HL-60 (cell line): ENCODE measurements at regions not wholly inside any gene's neighbourhood (a gene's known extent, or its start where the extent isn't known, plus 50 kb on each side); places are given as distances from the start of the nearest gene placed in this dataset.

Source experiments
- DNase-seq, 2 experiments: peaks; one replicate each; pipeline ENCODE4 v3.0.0-alpha.2; 2010 to 2020; ENCODE audit warnings: low read depth in 1 of 2, low spot score in 1 of 2
- H3K27ac ChIP-seq: fragments of 250-450 bp; sonication (Bioruptor Pico); replicated peaks from 2 replicates; pipeline ENCODE4 v1.5.1; 2020; ENCODE audit warnings: mild to moderate bottlenecking, moderate library complexity
- H3K27me3 ChIP-seq: fragments of 250-450 bp; sonication (Bioruptor Pico); 2 replicates; pipeline ENCODE4 v1.5.1; 2021; ENCODE audit warnings: mild to moderate bottlenecking, moderate library complexity; ENCODE audit not compliant: insufficient read depth, poor library complexity, severe bottlenecking
- H3K4me3 ChIP-seq: replicated peaks from 2 replicates; pipeline ENCODE4 v1.5.1; 2011; ENCODE audit warnings: mild to moderate bottlenecking, control low read depth, low read length; ENCODE audit not compliant: insufficient read depth
- GABPA ChIP-seq: IDR thresholded peaks from 2 replicates; pipeline ENCODE4 v1.6.1; 2012; ENCODE audit warnings: low read depth
- POLR2AphosphoS5 ChIP-seq: IDR thresholded peaks from 2 replicates; pipeline ENCODE4 v1.6.1; 2012; ENCODE audit warnings: low read depth
- SPI1 ChIP-seq: IDR thresholded peaks from 2 replicates; pipeline ENCODE4 v1.6.1; 2012; ENCODE audit warnings: low read depth, mild to moderate bottlenecking, borderline replicate concordance
- TF ChIP-seq, protein P1 (sequence below): IDR thresholded peaks from 2 replicates; pipeline ENCODE4 v1.6.1; 2012; ENCODE audit warnings: low read depth; ENCODE audit not compliant: insufficient replicate concordance
- TF ChIP-seq, protein P2 (sequence below): IDR thresholded peaks from one replicate; pipeline ENCODE4 v1.5.1; 2011; ENCODE audit warnings: low read length, control low read depth, inconsistent platforms; ENCODE audit not compliant: insufficient read depth

GRCh38 chr6:22880686-22881433, 311.5 kb downstream of the HDGFL1 start:
- Histone ChIP-seq H3K4me3 (no peak overlapping the region), H3K27ac (no peak overlapping the region), H3K27me3 (no peaks in the 10 kb centered on the region)
- TF ChIP-seq SPI1 (no peak), POLR2AphosphoS5 (no peak), GABPA (no peak)
- TF ChIP-seq, protein P1, sequence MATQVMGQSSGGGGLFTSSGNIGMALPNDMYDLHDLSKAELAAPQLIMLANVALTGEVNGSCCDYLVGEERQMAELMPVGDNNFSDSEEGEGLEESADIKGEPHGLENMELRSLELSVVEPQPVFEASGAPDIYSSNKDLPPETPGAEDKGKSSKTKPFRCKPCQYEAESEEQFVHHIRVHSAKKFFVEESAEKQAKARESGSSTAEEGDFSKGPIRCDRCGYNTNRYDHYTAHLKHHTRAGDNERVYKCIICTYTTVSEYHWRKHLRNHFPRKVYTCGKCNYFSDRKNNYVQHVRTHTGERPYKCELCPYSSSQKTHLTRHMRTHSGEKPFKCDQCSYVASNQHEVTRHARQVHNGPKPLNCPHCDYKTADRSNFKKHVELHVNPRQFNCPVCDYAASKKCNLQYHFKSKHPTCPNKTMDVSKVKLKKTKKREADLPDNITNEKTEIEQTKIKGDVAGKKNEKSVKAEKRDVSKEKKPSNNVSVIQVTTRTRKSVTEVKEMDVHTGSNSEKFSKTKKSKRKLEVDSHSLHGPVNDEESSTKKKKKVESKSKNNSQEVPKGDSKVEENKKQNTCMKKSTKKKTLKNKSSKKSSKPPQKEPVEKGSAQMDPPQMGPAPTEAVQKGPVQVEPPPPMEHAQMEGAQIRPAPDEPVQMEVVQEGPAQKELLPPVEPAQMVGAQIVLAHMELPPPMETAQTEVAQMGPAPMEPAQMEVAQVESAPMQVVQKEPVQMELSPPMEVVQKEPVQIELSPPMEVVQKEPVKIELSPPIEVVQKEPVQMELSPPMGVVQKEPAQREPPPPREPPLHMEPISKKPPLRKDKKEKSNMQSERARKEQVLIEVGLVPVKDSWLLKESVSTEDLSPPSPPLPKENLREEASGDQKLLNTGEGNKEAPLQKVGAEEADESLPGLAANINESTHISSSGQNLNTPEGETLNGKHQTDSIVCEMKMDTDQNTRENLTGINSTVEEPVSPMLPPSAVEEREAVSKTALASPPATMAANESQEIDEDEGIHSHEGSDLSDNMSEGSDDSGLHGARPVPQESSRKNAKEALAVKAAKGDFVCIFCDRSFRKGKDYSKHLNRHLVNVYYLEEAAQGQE: no peak
- TF ChIP-seq, protein P2, sequence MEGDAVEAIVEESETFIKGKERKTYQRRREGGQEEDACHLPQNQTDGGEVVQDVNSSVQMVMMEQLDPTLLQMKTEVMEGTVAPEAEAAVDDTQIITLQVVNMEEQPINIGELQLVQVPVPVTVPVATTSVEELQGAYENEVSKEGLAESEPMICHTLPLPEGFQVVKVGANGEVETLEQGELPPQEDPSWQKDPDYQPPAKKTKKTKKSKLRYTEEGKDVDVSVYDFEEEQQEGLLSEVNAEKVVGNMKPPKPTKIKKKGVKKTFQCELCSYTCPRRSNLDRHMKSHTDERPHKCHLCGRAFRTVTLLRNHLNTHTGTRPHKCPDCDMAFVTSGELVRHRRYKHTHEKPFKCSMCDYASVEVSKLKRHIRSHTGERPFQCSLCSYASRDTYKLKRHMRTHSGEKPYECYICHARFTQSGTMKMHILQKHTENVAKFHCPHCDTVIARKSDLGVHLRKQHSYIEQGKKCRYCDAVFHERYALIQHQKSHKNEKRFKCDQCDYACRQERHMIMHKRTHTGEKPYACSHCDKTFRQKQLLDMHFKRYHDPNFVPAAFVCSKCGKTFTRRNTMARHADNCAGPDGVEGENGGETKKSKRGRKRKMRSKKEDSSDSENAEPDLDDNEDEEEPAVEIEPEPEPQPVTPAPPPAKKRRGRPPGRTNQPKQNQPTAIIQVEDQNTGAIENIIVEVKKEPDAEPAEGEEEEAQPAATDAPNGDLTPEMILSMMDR: no peak
- DNase-seq: no peak

DNA sequence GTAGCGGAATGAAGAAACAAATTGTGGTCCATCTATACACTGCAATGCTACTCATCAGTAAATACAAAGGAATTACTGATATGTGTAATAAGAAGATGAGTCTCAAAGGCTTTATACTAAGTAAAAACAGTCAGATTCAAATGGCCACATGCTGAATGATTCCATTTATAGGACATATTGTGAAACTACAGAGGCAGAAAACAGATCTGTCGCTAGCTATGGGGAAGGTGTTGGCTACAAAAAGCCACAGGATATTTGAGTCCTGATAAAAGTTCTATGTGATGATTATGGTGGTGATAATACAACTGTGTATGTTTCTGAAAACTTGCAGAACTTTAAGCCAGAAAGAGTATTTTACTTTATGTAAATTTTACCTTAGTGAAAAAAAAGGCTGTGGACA, 313.2 kb downstream of the HDGFL1 start:
- no peak overlapping the region for H3K4me3 ChIP-seq
- H3K27me3 ChIP-seq: no peaks in the 10 kb centered on the region
- TF ChIP-seq SPI1 (no peak), GABPA (no peak), POLR2AphosphoS5 (no peak)
- TF ChIP-seq, protein P1: no peak
- TF ChIP-seq, protein P2: no peak
- no peak for DNase-seq
- no peak overlapping the region for H3K27ac ChIP-seq

DNA sequence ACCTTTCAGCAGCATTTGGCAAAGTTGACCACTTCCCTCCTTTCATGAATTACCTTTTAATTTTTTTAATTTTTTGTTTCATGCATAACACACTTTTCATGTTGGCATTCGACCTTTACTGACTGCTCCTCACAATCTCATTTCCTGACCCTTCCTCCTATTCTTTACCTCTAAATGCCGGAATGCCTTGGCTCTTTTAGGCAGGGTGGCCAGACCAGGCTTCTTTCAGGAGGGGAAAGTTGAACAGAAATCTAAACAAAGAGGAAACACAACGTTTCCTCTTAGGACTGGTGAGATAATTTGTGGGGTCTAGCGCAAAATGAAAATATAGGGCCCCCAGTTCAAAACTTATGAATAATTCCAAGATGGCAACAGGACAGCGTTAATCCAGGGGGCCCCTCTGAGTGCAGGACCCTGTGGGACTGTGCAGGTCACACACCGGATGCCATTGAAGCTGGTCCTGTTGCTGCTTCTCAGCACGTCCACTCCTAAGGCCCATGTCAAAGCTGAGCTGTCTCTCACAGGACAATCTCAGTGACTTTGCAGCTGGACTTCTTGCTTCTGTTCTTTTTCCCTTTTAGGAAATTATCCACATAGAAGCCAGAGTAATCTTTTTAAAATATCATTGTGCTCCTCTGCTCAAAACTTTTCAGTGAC, 313.8 kb downstream of the HDGFL1 start:
- TF ChIP-seq, protein P1: no peak
- TF ChIP-seq SPI1 (no peak), POLR2AphosphoS5 (no peak), GABPA (no peak)
- TF ChIP-seq, protein P2: no peak
- no peak overlapping the region for H3K27ac ChIP-seq
- no peaks in the 10 kb centered on the region for H3K27me3 ChIP-seq
- no peak for DNase-seq
- no peak overlapping the region for H3K4me3 ChIP-seq
